Ectodermal cell (in vitro differentiated cells): ENCODE measurements at regions not wholly inside any gene's neighbourhood (a gene's known extent, or its start where the extent isn't known, plus 50 kb on each side); places are given as distances from the start of the nearest gene placed in this dataset.
"Not testable (repeated sequence)": the region's sequence is repeated elsewhere in the genome, so short reads cannot be mapped to it uniquely, and the experiment has no call there.

Source experiments
- H3K27ac ChIP-seq: 2 replicates; pipeline ENCODE4 v1.7.0; 2013; ENCODE audit warnings: mild to moderate bottlenecking, low read depth, low read length; ENCODE audit not compliant: insufficient read depth, poor library complexity, severe bottlenecking
- H3K27me3 ChIP-seq: 2 replicates; pipeline ENCODE4 v1.7.0; 2013; ENCODE audit warnings: mild to moderate bottlenecking, low read length; ENCODE audit not compliant: insufficient read depth, control insufficient read depth, poor library complexity, severe bottlenecking
- H3K36me3 ChIP-seq: one replicate; pipeline ENCODE4 v1.7.0; 2013; ENCODE audit warnings: low read length; ENCODE audit not compliant: control insufficient read depth, insufficient read depth
- H3K4me1 ChIP-seq: one replicate; pipeline ENCODE4 v1.7.0; 2013; ENCODE audit warnings: low read length; ENCODE audit not compliant: control insufficient read depth, insufficient read depth
- H3K4me3 ChIP-seq: 2 replicates; pipeline ENCODE4 v1.7.0; 2013; ENCODE audit warnings: low read depth, low read length, control low read depth; ENCODE audit not compliant: insufficient read depth
- H3K9me3 ChIP-seq: 2 replicates; pipeline ENCODE4 v1.7.0; 2013; ENCODE audit warnings: mild to moderate bottlenecking, low read length, moderate library complexity; ENCODE audit not compliant: control insufficient read depth
- WGBS, 2 experiments: methylation state at CpG; one replicate each; pipeline ENCODE4 v1.1.7; 2013; ENCODE audit warnings: missing lambda C conversion rate in 2 of 2; 5-methylcytosine and 5-hydroxymethylcytosine counted together

DNA sequence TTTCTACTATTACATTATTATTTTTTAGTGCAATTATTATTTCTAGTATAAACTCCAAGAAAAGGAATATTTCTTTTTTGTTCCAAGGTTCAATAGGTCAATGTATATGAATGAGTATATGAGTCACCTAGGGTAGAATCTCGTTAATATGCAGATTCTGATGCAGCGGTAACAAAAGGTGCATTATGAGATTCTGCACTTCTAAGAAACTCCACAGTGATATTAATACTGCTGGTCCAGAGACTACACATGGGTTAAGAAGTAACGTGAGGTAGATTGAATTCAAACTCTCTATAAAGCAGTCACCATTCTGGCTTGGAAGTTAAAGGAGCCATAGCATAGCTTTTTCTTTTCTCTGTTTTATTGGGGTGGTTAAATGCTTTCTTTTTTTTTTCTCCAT, 596.2 kb upstream of the TBL1XR1 start:
- Histone ChIP-seq H3K9me3 (no peaks in the 10 kb centered on the region), H3K36me3 (no peaks in the 10 kb centered on the region), H3K4me3 (no peak overlapping the region), H3K27ac (no peak overlapping the region), H3K4me1 (no peaks in the 10 kb centered on the region), H3K27me3 (no peaks in the 10 kb centered on the region)
- 98% methylated on average over 3 of the region's 3 CpGs for WGBS, 2 experiments

GRCh38 chr3:177795216-177795615, 597.9 kb upstream of the TBL1XR1 start:
- no CpG with 5 or more reads among the region's 1 CpG for WGBS, 2 experiments

DNA sequence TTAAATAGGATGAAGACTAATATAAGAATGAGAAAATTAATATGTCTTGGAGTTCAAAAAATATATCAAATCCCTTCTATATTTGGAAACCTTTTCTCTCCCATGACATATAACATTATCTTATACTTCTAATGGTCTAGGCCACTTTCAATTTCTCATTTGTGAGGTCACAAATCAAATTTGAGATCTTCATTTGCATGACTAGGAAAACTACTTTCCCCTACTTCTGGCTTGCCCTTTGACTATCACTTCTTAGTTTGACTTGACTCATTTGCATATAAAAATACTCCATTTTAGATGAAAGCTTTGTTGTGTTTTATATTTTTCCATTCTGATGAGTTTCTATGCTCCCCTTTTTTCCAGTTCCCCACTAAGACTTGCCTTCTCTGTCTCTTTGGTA, 598.6 kb upstream of the TBL1XR1 start:
- no peaks in the 10 kb centered on the region for H3K27me3 ChIP-seq
- no peaks in the 10 kb centered on the region for H3K36me3 ChIP-seq
- H3K9me3 ChIP-seq: no peaks in the 10 kb centered on the region
- no peaks in the 10 kb centered on the region for H3K4me1 ChIP-seq
- H3K4me3 ChIP-seq: no peak overlapping the region
- no peak overlapping the region for H3K27ac ChIP-seq

More at GRCh38 chr3:177795216-177795615, 597.9 kb upstream of the TBL1XR1 start:
- Histone ChIP-seq H3K4me1 (no peaks in the 10 kb centered on the region), H3K27ac (no peak overlapping the region), H3K4me3 (no peak overlapping the region), H3K9me3 (no peaks in the 10 kb centered on the region), H3K27me3 (no peaks in the 10 kb centered on the region), H3K36me3 (no peaks in the 10 kb centered on the region)

GRCh38 chr3:177800147-177800546, 602.9 kb upstream of the TBL1XR1 start:
- H3K27me3 ChIP-seq, H3K4me1 ChIP-seq, H3K36me3 ChIP-seq, H3K27ac ChIP-seq, H3K9me3 ChIP-seq, H3K4me3 ChIP-seq: not testable (repeated sequence)
- 90 to 94% methylated on average over 3 of the region's 3 CpGs for WGBS, 2 experiments

DNA sequence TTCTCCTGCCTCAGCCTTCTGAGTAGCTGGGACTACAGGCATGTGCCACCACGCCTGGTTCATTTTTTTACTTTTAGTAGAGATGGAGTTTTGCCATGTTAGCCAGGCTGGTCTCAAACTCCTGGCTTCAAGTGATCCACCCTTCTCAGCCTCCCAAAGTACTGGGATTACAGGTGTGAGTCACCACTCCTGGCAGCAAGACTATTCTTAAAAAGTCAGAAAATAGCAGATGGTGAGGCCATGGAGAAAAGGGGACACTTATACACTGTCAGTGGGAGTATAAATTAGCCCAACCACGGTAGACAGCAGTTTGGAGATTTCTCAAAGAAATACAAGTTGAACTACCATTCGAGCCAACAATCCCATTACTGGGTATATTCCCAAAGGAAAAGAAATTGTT, 603.3 kb upstream of the TBL1XR1 start:
- WGBS, 2 experiments: 86 to 93% methylated on average over 3 of the region's 3 CpGs
- Histone ChIP-seq H3K27ac (no peak overlapping the region), H3K36me3 (no peaks in the 10 kb centered on the region), H3K4me3 (no peak overlapping the region), H3K9me3 (no peaks in the 10 kb centered on the region), H3K4me1 (no peaks in the 10 kb centered on the region), H3K27me3 (no peaks in the 10 kb centered on the region)

DNA sequence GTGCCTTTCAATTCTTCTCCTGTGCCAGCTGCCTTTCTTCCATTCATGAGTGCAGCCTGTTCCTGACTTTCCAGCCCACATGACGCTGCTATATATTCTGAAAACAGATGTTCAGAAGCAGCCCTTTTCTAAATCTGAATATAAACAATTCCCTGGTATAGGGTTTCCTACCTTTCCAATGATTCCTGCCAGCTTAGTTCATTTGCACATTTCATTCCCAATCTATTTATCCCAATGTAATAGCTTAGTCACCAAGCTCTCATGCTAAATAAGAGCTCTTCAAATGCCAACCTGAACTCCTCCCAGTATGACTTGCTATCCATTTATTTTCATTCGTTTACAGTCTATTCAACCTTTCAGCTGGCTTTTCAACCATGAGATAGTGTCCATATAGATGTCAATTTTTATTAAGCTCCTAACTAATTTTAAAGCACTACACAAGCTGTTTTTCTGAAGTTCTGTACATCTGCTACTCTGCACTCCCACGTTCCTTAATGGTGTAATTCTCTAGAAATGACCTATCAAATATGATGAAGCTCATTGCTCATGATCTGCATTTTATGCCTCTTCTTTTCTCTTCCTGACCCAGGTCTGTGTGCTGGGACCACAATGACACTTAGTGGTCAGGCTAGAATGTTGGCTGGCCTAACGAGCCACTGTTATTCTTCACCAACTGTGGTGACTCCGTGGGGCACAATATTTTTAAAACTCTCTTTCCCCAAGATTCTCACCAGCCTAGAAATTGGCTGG, 605.0 kb upstream of the TBL1XR1 start:
- Histone ChIP-seq H3K4me3 (no peak overlapping the region), H3K27me3 (no peaks in the 10 kb centered on the region), H3K27ac (no peak overlapping the region), H3K4me1 (no peaks in the 10 kb centered on the region), H3K36me3 (no peaks in the 10 kb centered on the region), H3K9me3 (no peaks in the 10 kb centered on the region)
- WGBS, 2 experiments: 79 to 81% methylated on average over 5 of the region's 5 CpGs

DNA sequence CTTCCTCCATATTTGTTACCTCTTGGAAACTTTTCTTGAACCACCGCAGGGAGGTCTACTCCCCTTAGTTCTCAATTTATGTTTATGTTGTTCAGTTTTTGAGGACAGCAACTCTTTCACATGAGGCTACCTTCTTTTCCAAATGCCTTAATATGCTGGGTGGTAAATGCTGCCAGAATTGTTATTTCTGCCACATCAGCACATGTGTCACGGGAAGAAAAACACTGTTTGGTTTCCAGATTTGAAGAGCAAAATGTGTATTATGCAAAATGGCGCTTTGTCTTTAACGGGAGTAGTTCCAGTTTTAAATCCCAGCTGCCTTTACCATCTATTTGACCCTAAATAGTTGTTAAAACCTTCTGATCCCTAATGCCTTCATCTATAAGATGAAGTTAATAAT, 606.2 kb upstream of the TBL1XR1 start:
- H3K27me3 ChIP-seq: no peaks in the 10 kb centered on the region
- no peaks in the 10 kb centered on the region for H3K36me3 ChIP-seq
- no peaks in the 10 kb centered on the region for H3K4me1 ChIP-seq
- no peak overlapping the region for H3K27ac ChIP-seq
- 92 to 95% methylated on average over 1 to 4 of the region's 4 CpGs for WGBS, 2 experiments
- no peak overlapping the region for H3K4me3 ChIP-seq
- H3K9me3 ChIP-seq: no peaks in the 10 kb centered on the region

DNA sequence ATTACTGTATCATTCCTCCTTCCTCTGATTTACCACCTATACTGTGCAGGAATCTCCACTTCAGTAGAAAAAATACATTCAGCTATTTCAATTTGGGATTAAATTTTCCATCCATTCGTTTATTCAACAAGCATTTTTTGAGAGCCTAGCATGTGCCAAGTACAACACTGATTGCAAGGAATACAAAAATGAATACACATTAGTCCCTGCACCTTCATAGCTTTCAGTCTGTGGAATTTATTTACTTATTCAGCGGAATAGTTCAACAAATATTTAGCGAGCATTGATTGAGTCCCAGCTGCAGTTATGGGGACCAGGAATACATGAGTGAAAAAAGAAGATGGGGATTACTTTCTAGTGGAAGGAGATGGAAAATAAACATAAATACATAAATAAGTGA, 606.8 kb upstream of the TBL1XR1 start:
- Histone ChIP-seq H3K36me3 (no peaks in the 10 kb centered on the region), H3K27ac (no peak overlapping the region), H3K9me3 (no peaks in the 10 kb centered on the region), H3K27me3 (no peaks in the 10 kb centered on the region), H3K4me1 (no peaks in the 10 kb centered on the region), H3K4me3 (no peak overlapping the region)
- WGBS, 2 experiments: 94 to 96% methylated on average over 3 of the region's 3 CpGs

GRCh38 chr3:177804646-177805045, 607.4 kb upstream of the TBL1XR1 start:
- Histone ChIP-seq H3K27ac (no peak overlapping the region), H3K4me1 (no peaks in the 10 kb centered on the region), H3K36me3 (no peaks in the 10 kb centered on the region), H3K27me3 (no peaks in the 10 kb centered on the region), H3K9me3 (no peaks in the 10 kb centered on the region), H3K4me3 (no peak overlapping the region)
- WGBS, 2 experiments: 96 to 97% methylated on average over 8 to 9 of the region's 9 CpGs

DNA sequence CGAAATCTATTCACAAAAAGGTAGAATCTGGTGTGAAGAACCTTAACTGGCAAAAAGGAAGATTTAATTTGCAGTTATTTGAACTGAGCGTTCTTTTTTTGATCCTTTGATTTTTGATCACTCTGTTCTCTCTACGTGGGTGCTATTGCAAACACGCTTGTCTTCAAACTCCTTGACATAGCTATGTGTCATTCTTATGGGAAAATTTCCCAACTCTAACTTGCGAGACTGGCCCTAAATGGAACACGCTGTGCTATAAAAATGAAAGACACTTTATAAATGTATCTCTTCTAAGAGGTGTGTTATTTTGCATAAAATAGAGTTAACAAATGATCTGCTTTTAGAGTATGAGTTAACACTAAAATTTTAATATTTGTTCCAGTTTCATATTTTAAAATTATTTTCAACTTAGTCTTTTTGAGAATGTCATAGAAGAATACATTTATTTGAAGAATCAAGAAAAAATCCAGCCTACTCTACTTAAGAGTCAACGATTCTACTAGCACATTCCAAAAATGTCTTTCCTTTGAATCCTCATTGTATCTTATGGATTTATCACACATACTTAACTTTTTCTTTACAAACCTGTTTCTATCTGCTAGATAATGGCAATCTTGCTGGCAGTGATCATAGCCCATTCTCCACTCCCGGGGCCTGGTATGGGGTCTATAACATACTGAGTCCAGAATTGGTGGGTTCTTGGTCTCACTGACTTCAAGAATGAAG, 610.0 kb upstream of the TBL1XR1 start:
- Histone ChIP-seq H3K27ac (no peak overlapping the region), H3K4me1 (no peaks in the 10 kb centered on the region), H3K27me3 (no peaks in the 10 kb centered on the region), H3K36me3 (no peaks in the 10 kb centered on the region), H3K9me3 (no peaks in the 10 kb centered on the region), H3K4me3 (no peak overlapping the region)
- 93 to 95% methylated on average over 6 to 8 of the region's 8 CpGs for WGBS, 2 experiments
